Vagina (tissue), 2 donors: ENCODE measurements at regions not wholly inside any gene's neighbourhood (a gene's known extent, or its start where the extent isn't known, plus 50 kb on each side); places are given as distances from the start of the nearest gene placed in this dataset.

ENCODE experiments used
- DNase-seq, 2 donors: peaks; one replicate each; pipeline ENCODE4 v3.0.0-alpha.2; 2017; ENCODE audit errors: extremely low spot score in 2 of 2
- H3K27ac ChIP-seq: fragments of 200-600 bp; sonication (generic); one replicate; pipeline ENCODE4 v1.5.1; 2019
- H3K27me3 ChIP-seq: fragments of 200-600 bp; sonication (generic); one replicate; pipeline ENCODE4 v1.5.1; 2019
- H3K36me3 ChIP-seq, 2 donors: fragments of 200-600 bp; sonication (generic); one replicate each; pipeline ENCODE4 v1.5.1; 2017 to 2019
- H3K4me1 ChIP-seq: fragments of 200-600 bp; sonication (generic); one replicate; pipeline ENCODE4 v1.5.1; 2019
- H3K4me3 ChIP-seq, 2 donors: fragments of 200-600 bp; sonication (generic); 1 replicate in 1 of 2; 2 replicates in 1 of 2; pipeline ENCODE4 v1.5.1; 2016 to 2019
- H3K9me3 ChIP-seq: fragments of 200-600 bp; sonication (generic); one replicate; pipeline ENCODE4 v1.5.1; 2019
- POLR2A ChIP-seq, 2 donors: fragments of 450-650 bp; IDR thresholded peaks; one replicate each; pipeline ENCODE4 v1.6.1; 2017; ENCODE audit warnings: antibody characterized with exemption in 2 of 2, mild to moderate bottlenecking in 2 of 2, moderate library complexity in 2 of 2
- intact Hi-C: fragments of 100-400 bp; cut with DNase I; formaldehyde crosslinking; loops from one replicate; pipeline ENCODE4 v1.15.1; 2023

DNA sequence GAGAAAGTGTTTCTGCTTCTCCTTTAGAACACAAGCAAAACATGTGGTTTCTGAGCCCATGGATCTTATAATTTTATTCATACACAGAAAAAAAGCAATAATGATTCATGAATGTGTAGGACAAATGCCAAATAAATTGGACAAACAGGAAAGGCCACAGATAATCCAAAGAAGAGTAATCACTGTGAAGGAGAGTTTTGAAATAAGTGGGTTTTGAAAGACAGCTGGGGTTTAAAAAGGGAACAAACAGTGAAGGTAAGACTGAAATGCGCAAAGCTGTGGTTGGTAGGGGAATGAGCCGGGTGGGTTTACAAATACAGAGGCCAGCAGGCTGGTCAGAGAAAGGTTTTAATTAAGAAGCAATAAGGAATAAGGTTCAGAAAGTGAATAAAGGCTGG lies 50.0 kb upstream of the MBOAT2 start:
- no peak for TF ChIP-seq POLR2A (IDR thresholded peaks at IDR 0.05)
- H3K4me1 ChIP-seq = no peaks in the 10 kb centered on the region
- H3K27ac ChIP-seq = no peak overlapping the region
- H3K36me3 ChIP-seq = no peaks in the 10 kb centered on the region
- H3K4me3 ChIP-seq = no peak overlapping the region
- intact Hi-C loops = no loop called here
- H3K27me3 ChIP-seq = no peaks in the 10 kb centered on the region
- DNase-seq = no peak
- H3K9me3 ChIP-seq = no peaks in the 10 kb centered on the region
